GM18867 (cell line): ENCODE measurements at regions not wholly inside any gene's neighbourhood (a gene's known extent, or its start where the extent isn't known, plus 50 kb on each side); places are given as distances from the start of the nearest gene placed in this dataset.

ENCODE experiments used
- ATAC-seq: cut with Tn5 transposase; IDR thresholded peaks from one replicate; pipeline ENCODE4 v1.9.1; 2021; ENCODE audit warnings: mild to moderate bottlenecking, moderate library complexity; ENCODE audit not compliant: unreplicated experiment

DNA sequence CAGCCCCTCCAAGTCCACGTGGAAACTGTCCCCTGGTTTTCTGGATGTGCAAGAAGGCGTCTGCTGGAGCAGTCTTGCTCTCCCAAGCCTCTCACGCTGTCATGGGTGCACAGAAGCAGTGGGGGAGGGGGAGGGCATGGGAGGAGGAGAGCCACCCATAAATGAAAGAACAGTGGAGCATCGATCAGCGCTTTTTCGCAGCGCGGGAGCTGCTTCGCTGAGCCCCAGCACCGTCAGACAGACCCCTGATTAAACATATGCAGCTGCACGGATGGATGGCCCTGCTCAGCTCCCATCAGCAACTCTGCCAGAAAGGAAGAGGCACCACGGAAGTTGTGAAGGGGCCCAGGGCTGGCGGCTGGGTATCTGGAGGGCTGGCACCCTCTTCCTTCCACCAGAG lies 264.9 kb downstream of the UQCRFS1 start:
- ATAC-seq, result no peak

DNA sequence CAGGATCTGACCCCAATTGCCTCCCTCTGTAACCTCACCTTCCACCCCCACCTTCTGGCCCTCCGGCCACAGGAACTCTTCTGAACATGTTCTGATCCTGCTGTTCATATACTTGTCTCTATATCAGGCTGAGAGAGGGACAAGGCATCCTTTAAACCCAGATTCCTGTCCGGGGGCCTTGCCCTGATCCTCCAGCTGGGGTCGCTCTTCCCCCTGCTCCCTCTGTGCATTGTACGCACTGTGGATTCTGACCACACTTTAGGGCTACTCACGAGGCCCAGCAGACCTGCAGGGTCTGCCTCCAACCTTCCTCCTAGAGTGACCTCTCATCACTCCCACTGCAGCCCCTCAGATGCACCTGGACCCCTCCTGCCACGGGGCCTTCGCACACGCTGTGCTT lies 269.3 kb downstream of the UQCRFS1 start:
- no peak for ATAC-seq

DNA sequence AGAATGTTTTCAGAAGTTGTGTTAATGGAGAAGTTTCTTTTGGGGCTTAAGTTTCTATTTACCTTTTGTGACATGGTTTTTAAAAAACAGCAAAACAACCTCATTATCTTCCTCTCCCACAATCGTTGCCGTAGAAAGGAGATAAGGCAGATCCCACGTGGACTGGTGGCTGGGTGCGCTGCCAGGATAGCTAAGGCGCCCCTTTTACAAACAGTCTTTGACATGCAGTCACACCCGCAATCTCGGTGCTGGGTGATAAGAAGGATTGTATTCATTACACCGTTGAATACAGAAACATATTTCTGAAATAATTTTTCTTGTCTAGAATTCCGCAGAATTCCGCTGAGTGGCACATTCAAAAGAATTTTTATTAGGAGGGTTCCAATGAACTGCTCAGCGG lies 271.1 kb downstream of the UQCRFS1 start:
- ATAC-seq, result no peak

DNA sequence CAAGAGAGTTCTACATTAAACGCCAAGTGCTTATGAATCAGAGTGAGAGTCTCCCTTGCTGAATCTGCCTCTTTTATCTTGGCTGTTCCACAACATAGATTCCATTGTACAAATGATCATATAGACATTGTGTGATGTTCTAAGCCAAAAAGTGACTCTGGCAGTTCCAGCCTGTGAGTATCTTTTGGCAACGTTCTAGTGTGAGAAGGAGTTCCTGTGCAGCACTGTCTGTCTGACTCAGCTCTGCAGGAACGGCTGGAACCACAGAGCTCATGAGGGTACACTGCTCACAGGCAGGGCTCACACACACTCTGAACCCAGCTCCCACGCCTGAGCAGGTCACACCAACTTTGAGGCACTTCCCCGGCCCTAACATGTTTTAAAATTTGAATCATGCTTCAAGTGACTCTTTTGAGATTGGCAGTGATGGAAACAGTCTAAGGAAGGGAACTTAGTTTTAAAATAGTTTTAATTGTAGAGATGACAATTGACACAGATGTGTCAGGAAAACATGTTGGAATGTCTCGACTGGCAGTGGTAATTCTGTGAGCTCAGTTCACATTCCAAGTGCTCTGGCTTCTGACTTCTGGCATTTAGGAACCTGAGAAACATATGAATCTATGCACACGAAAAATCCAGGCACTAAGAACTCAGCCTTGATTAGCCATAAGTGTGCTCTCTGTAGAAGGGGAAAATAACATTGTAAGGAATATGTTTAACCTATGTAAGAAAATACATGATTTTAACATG lies 272.0 kb downstream of the UQCRFS1 start:
- ATAC-seq, result no peak

DNA sequence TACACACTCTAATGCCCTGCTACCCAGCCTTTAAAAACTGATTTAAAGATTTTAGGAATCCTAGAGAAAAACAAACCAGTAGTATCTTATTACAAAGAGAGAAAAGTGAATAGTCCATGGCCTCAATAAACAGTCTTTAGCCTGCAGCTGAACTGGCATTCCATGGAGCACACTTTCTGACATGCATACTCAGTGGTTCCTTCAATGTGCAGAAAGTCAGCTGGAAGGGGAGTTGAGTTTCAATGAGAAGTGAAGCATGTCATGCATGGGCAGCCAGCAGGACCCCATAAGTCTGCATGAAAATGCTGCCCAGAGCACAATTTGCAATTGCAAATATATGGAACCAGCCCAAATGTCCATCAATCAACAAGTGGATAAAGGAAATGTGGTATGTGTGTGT lies 273.7 kb downstream of the UQCRFS1 start:
- no peak for ATAC-seq

DNA sequence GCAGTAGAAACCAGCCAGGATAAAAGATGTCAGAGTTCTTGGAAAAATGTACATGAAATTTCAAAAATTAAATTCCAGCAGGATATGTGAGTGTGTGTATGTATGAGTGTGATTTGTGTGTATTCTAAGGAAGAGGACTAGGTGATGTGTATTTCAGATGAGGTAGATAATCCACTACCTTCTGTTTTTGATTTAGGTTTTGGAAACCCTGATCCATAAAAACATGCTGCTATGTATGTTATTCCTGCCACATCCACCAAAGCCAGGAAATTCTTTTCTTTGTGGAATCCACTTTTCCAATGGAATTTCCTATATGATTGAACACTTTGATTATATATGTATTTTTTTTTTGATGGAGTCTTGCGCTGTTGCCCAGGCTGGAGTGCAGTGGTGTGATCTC lies 276.9 kb downstream of the UQCRFS1 start:
- no peak for ATAC-seq

DNA sequence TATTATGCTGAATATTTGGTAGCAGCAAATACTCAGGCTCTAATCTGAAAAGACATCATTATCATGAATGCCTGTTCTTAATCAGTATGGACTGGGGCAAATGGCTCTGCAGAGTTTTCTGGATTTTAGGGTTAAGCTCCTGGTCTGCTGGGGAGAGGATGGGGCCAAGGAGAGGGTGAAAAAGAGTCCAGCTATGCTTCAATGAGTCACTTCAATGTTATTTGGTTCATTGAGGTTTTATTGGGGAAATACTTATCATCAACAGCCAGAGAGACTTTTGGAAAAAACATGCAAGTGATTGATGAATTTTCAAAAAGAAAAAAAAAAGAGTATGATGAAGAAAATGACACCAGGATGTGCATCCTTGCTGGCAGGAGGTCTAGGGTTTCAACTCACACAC lies 278.3 kb downstream of the UQCRFS1 start:
- ATAC-seq, result no peak

DNA sequence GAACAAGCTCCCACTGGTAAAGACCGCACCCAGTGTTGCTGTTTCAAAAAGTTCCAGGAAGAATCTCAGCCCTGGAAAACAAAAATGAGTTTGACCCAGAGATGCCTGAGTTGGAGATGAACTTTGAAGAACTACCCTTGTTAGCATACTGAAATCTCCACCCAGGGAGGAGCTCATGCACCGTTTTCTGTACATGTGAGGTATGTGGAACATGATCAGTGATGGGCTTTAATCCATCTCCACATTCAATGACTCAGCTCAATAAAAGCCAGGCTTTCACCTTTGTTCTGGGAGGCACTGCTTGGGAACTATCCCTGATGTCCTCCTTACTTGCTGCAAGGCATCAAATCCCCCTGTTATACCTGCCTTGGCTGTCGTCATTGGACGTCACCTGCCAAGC lies 279.9 kb downstream of the UQCRFS1 start:
- ATAC-seq, result no peak

DNA sequence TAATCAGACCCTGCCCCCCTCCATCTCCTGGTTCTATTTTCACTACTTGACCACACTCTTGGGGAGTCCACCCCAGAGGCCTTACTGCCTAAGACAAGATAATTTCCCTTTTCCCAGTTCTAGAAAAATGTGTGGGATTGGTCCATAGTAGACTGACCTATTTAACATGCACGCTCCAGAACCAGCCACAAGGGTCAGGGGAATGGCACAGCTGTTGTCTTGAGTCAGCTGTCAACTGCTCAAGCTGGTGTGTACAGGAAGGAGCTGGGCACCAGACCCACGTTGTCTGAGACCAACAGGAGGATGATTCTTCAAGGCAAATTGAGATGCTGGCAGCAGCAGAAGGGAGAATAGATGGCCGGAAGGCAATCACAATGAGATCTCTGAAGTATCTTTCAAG lies 280.5 kb downstream of the UQCRFS1 start:
- no peak for ATAC-seq

DNA sequence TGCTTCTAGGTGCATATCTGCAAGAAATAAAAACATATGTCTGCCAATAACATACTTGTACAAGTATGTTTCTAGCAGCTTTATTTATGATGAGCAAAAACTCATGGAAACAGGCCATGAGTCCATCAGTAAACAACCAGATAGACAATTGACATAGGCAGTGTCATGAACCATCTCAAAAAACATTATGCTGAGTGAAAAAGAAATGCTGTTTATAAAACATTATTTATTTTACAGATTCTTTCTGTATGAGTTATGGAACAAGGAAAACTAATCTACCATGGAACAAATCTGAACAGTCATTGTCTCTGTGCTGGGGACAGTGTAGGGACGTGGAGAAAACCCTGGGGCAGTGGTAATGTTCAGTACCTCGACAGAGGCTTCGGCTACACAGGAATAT lies 283.9 kb downstream of the UQCRFS1 start:
- ATAC-seq, result no peak

DNA sequence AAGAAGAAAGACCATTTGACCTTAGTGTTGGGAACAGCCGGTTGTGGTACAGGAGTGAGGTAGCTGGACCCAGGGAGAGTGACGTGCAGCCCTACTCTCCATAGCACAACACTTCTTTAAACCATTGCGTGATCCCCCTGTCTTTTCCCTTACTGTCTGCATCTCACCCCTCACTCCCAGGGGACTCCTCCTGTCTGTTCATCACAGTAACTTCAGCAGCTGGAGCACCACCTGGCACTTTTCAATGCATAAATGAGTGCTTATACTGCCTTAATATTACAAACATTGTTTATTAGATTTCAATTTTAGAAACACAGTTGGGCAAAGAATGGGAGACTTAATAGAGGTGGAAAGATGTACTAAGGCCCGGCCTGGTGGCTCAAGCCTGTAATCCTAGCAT lies 285.5 kb downstream of the UQCRFS1 start:
- ATAC-seq, result no peak

DNA sequence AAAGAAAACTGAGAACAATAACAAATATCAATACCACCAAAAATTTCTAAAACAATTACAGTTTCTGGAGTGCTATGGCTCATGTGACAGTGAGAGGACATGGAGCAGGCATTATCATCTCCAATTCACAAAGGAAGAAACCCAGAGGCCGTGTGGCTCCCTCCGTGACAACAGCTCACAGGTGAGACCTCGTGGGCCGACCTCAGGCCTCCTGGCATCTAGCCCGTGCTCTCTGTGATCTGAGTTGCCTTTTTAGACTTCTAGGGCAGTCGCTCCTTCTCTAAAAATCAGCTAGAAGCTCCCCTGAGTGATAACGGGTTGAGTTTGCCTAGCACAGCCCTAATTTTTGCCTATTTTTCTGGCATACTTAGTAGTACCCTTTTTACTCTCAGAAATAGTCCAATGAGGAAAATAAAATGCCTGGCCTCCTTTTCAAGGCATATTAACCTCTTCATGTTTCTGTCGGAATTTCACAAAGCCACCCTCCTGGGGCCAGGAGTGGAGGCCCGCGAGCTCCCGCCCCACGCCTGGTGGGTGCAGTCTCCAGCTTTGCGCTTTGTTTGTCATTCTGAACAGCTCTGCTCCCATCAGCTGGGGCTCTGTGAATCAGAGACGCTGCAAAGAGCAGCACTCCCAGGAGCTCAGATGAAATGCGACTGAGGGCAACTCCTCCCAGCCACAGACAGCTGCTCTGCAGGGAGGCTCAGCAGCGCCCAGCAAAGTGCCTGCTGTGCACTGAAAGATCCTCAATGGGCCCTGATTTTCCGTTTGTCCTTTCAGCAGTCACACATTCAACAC lies 292.5 kb downstream of the UQCRFS1 start:
- ATAC-seq, result no peak

DNA sequence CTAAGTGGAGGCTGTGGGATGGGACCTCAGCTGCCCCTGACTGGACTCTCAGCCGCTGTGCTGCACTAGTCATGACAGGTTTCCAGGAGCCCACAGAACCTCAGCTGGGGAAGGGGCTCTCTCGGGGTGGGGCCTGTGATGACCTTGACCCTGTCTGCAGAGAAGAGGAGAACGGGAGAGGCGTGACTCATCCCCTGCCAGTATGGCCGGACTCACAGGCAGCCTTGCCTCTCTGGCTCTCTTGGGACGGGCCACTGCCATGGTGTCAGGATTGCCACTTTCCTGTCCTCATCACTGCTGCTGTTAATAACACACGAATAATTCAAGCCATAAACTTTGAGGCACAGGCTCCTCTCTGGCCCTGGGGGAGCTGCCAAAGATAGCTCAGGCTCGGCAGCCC lies 295.3 kb downstream of the UQCRFS1 start:
- ATAC-seq, result no peak

DNA sequence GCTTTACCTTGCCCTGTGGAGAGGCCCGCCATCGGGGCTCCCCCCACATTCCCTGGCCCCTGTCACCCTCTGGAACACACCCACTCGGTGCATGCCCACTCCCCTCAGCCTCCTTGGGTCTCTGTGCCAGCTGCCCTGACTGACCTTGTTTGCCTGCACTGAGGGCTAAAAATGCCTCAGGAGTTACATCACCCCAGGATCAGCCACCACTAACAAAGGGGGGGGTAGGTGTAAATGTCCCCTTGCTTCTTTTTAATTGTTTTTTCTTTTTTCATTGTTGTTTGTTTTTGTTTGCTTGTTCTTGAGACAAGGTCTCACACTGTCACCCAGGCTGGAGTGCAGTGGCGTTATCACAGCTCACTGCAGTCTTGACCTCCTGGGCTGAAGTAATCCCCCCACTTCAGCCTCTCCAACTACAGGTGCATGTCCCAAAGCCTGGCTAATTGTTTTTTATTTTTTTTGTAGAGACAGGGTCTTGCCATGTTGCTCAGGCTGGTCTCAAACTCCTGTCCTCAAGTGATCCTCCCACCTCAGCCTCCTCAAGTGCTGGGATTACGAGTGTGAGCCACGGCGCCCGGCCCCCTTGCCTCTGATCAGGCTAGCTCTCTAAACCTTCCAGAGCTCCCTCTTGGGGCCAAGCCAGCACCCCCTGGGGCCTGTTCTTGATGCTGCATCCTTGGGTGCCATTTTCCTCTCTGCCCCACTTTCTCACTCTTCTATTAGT lies 297.1 kb downstream of the UQCRFS1 start:
- ATAC-seq, result no peak

DNA sequence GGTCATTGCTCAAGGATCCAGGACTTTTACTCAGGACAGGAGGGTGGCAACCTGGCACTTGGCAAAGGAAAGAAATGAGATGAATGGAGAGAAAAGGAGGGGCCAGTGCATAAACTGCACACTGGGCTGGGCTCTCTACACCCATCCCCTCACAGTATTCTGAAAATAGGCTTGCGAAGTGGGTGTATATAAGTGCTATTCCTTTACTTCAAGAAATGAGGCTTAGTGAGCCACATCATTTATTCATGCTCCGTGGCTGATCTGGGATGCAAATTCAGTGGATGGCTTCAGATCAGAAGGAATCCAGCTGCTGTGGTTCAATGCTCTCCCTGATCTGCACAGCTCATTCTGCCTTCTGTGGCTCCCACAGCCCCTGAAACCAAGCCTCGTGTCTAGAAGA lies 297.7 kb downstream of the UQCRFS1 start:
- no peak for ATAC-seq

DNA sequence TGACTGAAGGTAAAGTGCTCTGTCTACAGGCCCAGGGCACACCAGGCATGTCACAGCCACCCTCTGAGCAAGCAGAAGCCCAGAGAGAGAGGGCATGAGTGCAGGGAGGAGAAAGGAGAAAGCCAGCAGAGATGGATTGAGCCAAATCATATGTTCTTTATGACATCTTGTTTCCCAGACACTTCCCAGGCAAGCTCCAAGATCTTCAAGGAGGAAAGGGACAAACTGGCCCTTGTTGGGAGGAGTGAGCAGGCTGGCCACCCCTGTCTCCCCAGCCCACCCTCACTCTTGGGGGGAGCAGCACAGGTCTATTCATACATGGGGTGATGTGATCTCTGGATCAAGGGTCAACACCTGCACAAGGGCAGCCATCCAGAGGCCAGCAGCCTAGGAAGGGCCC lies 298.8 kb downstream of the UQCRFS1 start:
- no peak for ATAC-seq

DNA sequence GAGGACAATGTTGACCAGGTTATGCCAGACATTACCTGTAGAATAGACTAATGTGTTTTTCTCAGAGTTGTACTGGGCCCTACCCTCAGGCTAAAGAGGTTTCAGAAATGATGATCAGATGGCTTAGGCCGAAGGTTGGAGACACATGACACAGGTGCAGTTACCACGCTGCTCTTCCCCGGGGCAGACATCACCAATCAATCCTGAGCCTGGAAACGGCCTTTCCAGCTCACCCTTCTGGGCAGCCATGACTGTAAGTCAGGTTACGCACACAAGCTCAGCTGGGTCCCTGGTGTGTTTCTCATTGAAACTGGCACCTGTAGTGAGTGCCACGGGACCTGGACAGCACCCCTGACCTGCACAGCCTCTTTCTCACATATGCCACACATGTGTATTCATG lies 299.3 kb downstream of the UQCRFS1 start:
- ATAC-seq, result no peak

DNA sequence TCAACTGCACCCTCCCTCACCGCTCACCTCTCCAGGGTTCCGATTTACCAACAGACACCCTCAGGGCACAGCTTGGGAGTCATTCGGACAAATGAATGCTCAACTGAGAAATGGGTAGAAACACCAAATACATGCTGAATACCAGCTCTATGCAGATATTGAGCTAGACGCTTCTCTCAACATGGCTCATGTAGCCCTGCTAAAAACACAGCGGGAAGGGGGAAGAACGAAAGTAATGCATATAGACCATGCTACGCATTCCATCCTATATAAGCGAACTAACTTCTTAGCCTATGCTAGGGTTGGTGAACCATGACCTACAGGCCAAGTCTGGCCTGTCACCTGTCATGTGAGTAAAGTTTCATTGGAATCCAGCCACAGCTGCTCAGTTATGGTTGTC lies 304.0 kb downstream of the UQCRFS1 start:
- no peak for ATAC-seq

DNA sequence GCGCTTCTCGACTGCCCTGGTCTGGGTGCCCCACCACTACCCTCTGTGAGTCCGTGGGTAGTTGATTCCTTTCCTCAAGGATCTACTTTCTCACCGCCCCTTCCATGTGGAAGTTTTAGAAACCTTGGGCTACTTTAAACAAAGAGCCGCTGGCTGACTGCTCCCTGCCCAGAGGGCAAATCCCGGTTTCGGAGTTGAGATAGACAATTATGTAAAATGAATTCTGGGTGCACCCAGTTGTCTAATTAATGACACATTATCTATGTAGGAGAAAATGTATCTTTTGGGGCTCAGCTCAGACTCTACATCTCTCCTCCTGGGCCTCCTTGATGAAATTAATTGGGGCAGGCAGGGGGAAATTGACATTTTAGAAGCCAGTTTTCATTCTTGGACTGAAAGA lies 305.4 kb downstream of the UQCRFS1 start:
- no peak for ATAC-seq

DNA sequence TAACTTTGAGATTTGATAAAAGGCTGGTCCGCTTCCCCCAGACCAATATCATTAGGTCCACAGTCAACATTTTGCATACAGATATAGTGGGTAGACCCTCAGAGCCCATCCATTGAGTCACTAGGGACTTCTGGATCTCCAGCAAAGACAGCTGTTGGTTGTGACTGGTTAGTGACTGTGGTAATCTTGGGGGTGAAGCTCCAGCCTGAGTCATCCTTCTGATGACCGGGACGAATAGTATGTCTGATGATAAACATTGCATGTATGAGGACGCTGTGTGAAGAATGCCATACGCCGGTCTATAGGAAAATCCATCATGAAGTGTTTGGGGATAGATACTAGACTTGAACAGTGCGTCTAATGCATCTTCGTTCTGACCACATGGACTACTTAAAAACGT lies 307.0 kb downstream of the UQCRFS1 start:
- ATAC-seq, result no peak

DNA sequence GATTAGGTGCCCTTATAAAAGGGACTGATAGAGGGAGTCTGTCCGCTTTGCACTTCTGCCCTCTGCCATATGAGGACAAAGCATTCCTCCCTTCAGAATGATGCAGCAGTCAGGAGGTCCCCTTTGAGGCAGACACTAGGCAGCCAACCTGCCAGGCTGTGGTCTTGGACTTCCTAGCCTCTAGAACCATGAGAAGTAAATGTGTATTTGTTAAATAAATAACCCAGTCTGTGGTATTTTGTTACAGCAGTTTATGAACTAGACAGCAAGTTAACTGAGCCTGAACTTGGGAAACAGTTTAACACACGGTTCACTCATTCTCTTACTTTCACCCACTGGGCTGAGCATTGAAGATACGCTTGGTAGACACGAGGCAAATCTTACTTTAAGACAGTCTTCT lies 313.2 kb downstream of the UQCRFS1 start:
- ATAC-seq, result no peak

DNA sequence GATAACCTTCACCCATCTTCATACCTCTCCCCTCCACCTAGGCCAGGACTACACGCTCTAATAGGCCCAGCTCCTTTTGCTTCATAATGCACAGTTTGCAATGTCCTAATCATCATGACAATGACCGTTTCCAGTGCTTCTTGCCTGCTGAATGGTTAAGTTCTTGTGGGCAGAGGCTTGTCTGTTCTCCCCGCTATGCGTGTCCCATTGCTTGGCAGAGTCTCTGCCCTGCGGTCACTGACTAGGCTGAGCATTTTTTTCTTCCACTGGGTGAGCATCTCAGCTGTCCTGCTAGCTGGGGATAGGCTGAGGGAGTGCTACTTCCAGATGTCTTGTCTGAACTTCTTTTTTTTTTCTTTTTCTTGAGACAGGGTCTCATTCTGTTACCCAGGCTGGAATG lies 314.7 kb downstream of the UQCRFS1 start:
- no peak for ATAC-seq
